NCI-H446 (cell line): ENCODE measurements at regions not wholly inside any gene's neighbourhood (a gene's known extent, or its start where the extent isn't known, plus 50 kb on each side); places are given as distances from the start of the nearest gene placed in this dataset.

Source experiments
- DNase-seq, 2 experiments: peaks; one replicate each; lab custom pipeline; 2025; lab: John Stamatoyannopoulos, UW

DNA sequence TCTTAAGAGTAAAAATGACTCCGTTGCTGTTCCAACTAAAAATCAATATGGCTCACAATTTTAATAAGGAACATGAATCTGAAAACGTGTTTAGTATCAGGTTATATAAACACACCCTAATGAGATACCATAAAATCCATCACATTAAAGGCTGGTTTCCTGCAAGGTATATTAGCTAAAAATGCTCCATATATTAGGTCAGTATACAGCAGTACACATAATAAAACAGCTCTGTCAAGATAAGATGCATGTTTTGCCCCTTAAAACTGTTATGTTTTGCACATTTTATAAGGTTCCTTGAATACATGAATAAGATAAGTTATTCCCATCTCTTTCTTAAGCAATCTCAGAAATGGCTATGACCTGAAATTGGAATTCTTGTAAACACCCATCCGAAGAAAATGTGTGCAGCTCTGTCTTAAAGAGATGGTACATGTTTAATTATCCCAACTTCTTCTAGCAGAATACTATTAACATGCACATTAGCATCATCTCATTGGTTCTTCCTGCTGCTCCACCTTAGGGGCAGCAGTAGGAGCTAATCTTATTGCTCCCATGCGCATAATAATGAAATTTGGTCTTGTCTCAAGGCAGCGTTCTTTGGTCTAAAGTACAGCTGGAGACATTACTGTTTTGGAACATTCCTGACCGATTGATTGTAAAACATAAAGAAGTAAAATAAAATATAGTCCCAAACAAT lies 836.1 kb upstream of the FANCL start:
- DNase-seq = no peak

DNA sequence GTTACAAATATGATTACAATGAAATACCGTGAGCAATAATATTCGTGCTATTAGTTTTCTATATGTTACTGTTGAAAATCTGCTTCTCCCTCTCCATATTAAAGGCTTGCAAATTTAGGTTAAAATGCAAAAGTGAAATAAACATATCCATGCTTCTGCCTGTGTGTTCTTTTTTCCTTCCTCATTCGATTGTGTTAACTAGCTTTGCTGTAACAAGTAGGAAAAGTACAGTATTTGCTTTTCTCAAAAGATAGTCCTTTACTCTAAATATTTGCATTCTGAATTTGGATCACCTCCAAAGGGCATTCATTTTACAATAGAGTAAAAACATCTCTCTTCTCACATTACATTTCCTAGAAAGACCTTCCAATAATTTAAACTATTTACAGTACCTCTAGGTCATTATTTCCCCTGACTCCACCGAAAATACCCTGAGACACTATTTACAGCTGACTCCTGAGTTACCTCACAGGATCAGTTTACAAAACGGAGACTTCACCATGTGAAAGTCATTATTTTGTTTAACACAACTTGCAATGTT lies 835.0 kb upstream of the FANCL start:
- DNase-seq = no peak

DNA sequence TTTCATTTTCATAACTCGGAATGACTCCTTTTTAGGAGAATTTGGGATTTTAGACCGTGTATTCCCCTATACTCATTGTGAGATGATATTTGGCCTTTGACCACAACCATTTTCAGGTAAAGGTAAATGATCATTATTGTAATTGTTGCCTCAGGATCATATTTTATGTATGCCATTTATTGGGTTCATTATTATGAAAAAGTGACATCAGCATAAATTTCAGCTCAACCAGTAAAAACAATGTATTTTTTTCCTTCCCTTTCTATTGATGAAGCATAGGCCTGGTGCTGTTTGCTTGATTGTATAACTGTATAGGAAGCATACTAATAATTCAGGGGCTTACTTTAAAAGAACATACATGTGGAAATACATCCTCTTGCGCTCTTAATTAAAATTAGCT lies 832.9 kb upstream of the FANCL start:
- DNase-seq = no peak

DNA sequence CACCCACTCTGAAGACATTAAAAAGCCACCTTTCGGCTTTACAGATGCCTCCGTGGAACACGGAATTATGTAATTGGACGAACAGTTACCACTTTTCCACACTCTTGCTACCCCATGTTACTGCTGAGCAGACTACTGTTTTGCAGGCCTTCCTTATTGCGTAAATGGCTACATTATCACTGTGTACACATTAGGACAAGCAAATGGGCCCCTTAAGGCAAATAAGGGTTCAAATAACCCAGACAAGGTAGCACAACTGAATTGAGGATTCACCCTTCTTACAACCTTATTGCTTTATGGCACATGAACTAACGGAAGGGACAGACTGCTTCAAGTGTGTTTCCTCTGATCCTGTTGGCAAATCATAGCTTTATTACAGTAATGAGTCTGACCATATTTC lies 832.2 kb upstream of the FANCL start:
- DNase-seq = no peak

DNA sequence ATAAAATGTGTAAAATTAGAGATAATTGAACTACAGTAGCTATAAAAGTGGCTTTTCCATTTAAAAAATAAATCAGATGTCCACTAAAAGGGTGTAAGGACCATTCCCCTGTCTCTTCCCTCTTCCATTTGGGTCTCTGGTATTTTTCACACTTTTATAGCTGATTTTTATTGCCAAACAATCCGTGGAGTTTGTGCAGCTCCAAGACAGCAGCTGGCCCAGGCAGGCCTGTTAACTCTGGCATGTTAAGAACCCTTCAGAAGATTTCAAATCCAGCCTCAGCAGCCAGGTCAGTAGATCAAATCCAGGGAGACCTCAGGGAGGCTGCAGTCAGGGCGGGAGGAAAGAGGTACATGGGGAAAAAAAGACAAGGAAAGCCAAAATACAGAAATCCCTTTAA lies 827.1 kb upstream of the FANCL start:
- no peak for DNase-seq

DNA sequence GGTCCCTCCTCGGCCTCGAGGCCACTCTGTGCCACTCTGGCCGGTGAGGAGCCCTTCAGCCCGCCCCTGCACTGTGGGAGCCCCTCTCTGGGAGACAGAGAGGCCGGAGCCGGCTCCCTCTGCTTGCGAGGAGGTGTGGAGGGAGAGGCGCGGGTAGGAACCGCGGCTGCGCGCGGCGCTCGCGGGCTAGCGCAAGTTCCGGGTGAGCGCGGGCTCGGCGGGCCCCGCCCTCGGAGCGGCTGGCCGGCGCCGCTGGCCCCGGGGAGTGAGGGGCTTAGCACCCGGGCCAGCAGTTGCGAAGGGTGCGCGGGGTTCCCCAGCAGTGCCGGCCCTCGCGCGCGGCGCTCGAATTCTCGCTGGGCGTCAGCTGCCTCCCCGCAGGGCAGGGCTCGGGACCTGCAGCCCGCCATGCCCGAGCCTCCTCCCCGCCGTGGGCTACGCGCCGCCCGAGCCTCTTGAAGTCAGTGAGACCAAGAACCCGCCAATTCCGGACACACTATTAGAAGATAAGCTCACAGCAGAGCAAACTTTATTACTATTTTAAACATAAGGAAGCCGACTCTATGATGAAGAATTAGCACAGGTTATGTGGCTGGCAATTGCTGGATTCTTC lies 825.8 kb upstream of the FANCL start:
- DNase-seq = no peak

DNA sequence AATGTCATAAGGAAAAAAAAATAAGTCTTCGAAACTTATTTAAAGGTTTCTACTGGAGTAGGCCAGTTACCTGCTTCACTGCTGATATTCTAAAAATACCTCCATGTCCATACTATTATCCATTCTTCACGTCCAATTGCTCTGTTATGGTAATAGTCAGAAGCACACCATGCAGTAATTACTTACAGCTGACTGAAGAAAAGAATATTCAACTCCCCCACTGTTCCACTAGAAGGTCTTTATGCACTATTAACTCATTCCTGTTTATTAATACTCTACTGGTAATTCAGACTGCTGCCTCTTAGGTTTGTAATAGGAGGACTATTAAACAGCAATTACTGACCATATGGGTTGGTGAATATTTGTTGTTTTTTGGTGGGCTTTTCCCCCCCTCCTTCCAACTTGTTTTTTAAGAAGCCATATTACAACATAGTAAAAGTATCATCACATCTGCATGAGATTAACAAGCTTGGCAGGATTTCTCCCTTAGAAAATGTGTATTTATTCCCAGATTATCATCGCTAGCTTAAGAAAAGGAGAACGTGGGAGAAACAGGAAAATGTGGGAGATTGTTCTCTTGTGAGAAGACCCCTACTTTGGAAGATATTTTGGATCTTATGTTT lies 806.4 kb upstream of the FANCL start:
- peak in 1 of 2 experiments; percentile 3 for DNase-seq

DNA sequence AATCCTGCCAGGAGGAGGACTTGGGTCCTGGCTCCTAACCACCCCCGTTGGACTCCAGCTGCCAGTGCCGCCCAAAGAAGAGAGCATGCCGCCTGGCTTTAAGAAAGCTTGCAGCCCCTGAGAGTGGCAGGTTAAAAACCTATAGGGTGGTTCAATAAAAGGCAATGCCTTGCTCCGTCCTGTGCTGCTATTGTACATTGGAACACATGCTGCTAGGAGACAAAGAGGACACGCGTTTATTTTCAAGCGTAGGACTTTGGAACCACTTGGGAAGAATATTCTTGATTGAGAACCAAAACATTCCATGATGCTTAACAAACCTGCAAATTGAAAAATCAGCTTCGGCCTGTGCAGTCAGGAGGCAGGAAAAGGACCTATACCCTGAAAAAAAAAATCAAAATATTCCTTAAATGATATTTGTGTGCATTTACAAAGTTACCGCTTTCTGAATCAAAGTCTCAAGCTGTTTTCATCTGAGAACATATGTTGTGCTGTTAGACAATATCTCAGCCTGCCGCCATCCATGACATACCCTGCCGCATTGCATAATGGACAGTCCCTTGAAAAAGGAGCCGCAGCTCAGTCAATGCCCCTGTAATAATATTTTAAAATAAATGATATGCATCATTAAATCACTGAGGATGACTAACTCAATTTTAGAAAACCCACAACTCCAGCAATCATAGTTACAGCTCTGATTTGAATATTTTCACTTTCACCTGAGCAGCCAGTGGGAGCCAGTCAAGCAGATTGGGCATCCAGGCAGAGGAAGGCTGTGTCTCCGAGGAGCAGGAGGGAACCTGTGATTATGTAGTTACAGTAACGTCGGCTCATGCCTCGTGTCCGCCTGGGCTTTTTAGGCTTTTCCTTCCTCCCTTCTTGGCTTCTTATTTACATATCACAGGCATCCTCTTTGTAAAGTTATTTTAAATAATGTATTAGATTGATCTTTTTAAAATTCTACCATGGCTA lies 805.6 kb upstream of the FANCL start:
- DNase-seq = no peak

DNA sequence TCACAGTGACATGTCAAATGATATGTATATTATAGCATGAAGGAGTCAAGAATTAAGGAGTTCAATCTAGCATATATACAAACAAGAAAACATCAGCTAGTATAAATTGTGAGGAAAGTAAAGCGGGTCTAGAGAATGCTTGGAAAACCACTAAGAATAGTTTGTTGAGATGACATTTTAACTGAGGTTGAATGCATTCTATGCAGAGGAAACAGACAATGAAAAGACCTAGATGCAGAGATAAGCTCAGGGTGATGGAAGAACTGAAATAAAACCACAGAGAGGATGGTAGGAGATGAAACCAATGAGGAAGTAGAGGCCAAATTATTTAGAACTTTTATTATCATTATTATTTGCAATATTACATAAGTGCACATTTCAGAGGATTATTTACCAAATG lies 803.6 kb upstream of the FANCL start:
- DNase-seq = no peak

DNA sequence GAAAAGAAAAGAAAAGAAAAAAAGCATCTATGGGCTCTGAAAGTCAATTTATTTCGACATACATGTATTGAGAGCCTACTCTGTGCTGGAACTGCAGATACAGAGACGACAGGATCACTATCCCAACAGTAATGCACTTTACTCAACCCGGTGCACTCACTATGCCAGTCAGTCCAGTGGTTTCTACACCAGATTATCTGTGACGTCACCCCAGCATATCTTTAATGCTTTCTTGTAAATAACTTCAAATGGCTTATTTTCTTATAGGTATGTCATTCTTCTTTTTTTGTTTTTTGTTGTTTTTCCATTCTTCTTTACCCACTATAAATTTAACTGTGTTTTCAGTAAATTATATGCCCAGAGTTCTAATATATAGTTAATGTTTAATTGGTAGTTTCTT lies 800.0 kb upstream of the FANCL start:
- no peak for DNase-seq

DNA sequence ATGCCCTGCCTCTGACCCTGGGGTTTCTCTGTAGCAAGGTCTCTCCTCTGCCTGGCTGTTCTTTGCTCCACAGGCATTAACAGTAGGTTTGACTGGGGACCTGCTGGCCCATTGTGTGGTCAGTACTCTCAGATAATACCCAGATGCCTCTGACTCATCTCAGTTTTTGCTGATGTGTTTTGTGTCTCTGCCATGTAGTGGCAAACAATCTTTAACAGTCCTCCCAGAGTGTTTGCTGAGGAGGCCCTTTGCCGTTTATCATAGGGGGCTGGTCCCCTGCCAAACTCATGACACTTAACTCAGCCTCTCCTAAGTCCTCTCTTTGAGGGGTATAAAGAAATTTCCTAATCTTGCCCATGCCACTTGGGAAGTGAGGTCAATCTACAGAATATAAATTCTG lies 793.7 kb upstream of the FANCL start:
- peak in 1 of 2 experiments; percentile 32 for DNase-seq

- DNase-seq = no peak
Observed at GRCh38 chr2:59034106-59034505, 793.0 kb upstream of the FANCL start.

- DNase-seq = no peak
Observed at GRCh38 chr2:59033661-59034060, 792.5 kb upstream of the FANCL start.

- DNase-seq = peak; percentile 14 to 76
Observed at GRCh38 chr2:59032499-59032898, 791.4 kb upstream of the FANCL start.

DNA sequence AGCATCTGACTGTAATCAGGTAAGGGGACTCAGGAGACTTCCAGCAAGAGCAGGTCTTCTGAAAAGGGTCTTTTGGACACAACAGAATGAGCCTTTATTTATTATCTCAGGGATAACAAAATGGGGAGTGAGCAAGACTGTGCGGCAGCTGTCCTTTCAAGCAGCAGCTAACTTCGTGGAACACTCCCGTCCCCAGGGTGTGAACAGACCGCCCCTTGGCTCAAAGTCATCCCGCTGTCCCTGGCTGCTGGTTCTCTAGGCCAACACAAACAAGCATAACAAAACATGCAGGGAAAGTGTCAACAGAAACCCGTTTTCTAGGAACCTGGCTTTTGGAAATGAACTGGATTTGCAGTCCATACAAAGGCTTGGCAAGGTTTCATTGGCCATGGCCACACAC lies 787.9 kb upstream of the FANCL start:
- peak in 1 of 2 experiments; percentile 52 for DNase-seq

GRCh38 chr2:59027320-59027719 lies 786.2 kb upstream of the FANCL start:
- no peak for DNase-seq

GRCh38 chr2:59025157-59025757 lies 784.1 kb upstream of the FANCL start:
- DNase-seq = peak in 1 of 2 experiments; percentile 35

- no peak for DNase-seq
Observed at GRCh38 chr2:59021786-59022185, 780.7 kb upstream of the FANCL start.

- no peak for DNase-seq
Observed at GRCh38 chr2:59019566-59020159, 778.5 kb upstream of the FANCL start.

GRCh38 chr2:59018737-59019136 lies 777.6 kb upstream of the FANCL start:
- no peak for DNase-seq

DNA sequence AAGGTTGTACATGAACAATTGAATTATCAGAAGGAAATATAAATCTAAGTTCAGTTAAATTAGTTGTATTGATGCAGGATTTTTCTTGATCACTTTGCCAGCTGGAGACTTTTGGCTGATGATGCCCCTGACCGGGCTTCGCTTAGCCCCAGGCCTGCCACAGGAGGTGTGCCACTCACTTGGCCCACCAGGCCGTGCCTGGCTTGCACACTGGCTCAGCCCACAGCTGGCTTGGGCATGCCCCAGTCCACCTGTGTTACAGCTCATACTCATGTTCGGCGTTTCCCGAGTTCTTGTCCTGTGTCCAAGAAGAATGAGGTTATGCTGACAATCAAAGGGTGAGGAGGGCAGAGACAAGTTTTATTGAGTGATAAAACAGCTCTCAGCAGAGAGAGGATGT lies 773.9 kb upstream of the FANCL start:
- DNase-seq = no peak
